ENCODE measurements at regions not wholly inside any gene's neighbourhood (a gene's known extent, or its start where the extent isn't known, plus 50 kb on each side); places are given as distances from the start of the nearest gene placed in this dataset.
"Not testable (repeated sequence)": the region's sequence is repeated elsewhere in the genome, so short reads cannot be mapped to it uniquely, and the experiment has no call there.

DNA sequence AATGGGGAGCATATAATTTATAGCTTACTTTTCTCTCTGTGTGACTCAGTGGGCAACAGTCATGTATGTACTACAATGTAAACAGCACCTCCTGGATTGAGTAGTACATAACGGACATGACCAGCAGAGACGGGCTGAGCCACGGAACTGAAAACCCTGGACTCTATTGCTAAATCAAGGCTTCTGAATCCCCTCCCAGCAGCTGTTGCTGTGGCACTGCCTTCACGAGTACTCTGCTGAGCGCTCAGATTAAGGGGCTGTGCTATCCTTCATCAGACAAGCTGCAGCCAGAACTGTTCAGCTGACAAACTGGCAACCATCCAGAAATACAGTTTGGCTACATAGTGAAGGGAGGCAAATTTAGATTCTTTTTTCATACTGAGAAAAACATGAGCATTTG is 131.3 kb upstream of the CCDC180 start:
- DNase-seq, result no peak

DNA sequence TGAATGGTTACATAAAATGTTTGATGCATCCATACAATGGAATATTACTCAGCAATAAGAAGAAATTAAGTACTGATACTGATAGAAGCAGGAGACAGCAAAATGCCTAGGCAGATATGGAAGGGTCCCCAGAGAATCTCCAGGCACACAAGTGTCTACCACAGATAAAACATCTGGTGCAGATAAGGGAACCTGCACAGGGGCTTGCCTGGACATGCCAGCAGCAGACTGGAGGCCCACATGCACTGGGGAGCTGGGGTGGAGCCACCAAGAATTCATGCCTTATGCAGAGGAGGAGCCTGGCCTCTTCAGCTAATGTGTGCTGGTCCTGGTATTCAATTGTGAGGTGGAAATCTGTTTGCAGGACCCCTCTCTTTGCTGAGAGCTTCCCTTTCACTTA is 129.2 kb upstream of the CTSV start:
- DNase-seq, result not testable (repeated sequence)

DNA sequence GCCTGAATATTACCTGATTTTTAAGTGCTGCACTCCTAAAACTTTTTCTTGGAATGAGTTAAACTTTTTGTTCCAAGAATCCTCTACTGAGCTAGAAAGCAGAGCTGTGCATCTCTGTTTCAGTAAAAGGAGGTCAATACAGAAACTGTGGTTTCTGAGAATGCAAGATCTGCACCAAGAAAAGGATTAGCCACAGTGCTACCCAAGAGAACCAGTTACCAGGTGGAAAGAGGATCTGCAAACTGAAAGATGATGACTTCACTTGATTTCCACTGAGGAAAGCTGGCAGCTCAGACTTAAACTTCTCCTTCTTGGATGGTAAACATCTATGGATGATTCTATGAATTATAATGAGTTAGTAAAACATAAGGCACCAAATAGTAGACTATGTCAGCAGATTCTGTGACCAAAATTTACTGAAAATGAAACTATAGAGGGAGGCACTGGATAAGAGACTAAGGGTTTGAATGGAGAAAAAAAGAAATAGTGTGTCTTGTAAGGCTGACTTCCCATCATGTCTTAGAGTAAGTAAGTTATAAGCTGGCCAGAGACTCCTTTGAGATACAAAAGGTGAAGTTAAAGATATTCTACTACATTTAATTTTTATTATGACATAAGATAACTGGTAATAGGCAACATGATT is 127.7 kb upstream of the CTSV start:
- DNase-seq, result not testable (repeated sequence)

- DNase-seq, result no peak
Observed at GRCh38 chr9:97160255-97160654, 121.3 kb upstream of the CTSV start.

GRCh38 chr9:97158722-97159121 is 119.8 kb upstream of the CTSV start:
- DNase-seq, result not testable (repeated sequence)

DNA sequence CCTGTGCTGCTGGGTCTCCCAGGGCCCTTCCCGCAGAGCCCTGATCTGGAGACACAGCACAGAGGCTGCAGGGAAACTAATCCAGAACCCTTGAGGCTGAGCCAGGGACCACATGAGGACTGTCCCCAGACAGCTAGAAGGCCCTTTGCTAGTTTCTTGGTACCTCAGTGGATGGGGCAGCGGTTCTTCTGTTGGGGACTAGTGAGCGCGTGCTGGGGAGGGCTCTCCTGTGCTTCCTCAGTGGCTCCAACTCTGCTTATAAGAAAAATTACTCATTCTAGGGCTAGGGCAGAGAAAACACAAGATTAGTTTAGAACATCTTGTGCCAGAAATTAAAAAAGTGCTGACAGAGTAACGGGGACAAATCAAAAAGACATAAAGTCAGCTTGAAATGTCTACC is 116.5 kb upstream of the CTSV start:
- not testable (repeated sequence) for DNase-seq

DNA sequence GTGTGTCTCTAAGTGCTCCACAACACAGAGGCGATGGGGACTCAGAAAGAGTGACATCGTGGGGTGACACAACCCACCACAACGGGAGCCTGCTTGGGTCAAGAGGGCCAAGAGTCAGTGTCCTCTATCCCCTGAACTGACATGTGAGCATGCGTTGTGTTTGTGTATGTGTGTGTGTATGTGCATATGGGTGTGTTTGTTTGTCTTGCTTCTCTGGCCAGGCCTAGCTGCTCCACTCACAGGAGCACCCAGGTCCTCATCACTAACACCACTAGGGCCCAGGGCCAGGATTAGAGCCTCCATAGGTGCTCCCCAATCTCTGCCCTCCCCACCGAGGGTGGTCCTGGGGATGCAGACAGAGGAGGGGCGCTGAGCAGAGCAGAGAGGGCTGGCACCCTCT is 115.0 kb upstream of the CTSV start:
- DNase-seq, result no peak

GRCh38 chr9:97153160-97153559 is 114.2 kb upstream of the CTSV start:
- not testable (repeated sequence) for DNase-seq

- DNase-seq, result not testable (repeated sequence)
Observed at GRCh38 chr9:97150471-97150870, 111.5 kb upstream of the CTSV start.

DNA sequence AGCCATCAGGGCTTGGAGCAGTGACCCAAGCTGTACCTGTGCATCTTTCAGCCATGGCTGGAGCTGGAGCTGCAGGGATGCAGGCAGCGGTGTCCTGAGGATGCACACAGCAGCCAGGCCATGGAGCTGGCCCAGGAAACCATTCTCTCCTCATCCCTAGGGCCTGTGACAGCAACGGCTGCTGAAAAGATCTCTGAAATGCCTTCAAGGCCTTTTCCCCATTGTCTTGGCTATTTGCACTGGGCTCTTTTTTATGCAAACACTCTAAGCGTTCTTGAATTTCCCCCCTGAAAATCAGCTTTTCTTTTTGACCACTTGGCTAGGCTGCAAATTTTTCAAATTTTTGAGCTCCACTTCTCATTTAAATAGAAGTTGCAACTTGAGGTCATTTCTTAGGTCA is 109.5 kb upstream of the CTSV start:
- DNase-seq, result not testable (repeated sequence)

DNA sequence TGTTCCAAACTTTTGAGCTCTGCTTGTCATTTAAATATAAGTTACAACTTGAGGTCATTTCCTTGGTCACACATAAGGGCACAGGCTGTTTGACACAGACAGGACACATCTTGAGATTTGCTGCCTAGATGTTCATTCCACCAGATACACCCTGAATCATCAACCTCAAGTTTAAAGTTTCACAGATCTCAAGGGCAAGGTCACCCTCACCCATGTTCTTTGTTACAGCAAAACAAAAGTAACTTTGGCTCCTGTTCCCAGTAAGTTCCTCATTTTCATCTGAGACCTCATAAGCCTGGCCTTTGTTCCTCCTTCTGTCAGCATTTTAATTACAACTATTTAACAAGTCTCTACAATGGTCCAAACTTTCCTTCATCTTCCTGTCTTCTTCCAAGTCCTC is 106.7 kb upstream of the CTSV start:
- not testable (repeated sequence) for DNase-seq

DNA sequence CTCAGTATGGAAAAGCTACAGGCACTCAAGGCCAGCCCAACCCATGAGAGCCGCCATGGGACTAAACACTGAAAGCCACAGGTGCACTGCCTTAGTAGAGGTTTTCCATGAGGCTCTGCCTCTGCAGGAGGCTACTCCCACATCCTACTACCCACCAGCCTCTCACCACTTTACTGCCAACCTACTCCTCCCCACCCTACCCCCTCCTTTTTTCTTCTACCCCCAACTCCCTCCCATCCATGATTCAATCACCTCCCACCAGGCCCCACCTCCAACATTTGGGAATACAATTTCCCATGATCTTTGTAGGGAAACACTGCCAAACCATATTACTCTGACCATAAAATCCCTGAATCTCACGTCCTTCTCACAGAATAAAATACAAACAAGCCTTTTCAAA is 101.6 kb upstream of the CTSV start:
- no peak for DNase-seq

DNA sequence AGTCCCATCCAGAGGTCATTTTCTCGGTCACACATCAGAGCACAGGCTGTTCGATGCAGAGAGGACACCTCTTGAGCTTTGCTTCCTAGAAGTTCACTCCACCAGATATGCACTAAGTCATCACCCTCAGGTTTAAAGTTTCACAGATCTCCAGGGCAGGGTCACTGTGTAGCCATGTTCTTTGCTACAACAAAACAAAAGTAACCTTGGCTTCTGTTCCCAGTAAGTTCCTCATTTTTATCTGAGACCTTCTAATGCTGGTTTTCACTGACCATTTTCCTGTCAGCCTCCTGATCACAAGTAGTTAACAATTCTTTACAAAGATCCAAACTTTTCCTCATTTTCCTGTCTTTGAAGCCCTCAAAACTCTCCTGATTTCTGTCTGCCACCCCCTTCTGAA is 97.5 kb upstream of the CTSV start:
- no peak for DNase-seq

DNA sequence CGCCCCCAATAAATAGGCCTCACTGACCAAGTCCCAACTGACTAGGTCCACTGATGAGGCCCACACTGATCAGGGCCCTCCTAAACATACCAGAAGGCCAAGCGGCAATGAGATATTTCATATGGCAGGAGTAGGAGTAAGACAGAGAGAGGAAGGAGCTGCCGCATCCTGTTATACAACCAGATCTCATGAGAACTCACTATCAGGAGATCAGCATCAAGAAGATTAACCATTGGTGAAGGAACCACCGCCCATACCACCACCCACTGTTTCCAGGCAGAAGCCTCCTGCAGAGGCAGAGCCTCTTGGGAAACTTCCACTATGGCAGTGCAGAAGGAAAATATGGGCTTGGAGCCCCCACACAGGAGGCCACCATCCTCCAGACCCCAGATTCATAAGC is 95.0 kb upstream of the CTSV start:
- not testable (repeated sequence) for DNase-seq

GRCh38 chr9:97132865-97133264 is 93.9 kb upstream of the CTSV start:
- DNase-seq, result no peak

GRCh38 chr9:97130864-97131263 is 91.9 kb upstream of the CTSV start:
- not testable (repeated sequence) for DNase-seq

GRCh38 chr9:97130387-97130786 is 91.4 kb upstream of the CTSV start:
- DNase-seq, result not testable (repeated sequence)

DNA sequence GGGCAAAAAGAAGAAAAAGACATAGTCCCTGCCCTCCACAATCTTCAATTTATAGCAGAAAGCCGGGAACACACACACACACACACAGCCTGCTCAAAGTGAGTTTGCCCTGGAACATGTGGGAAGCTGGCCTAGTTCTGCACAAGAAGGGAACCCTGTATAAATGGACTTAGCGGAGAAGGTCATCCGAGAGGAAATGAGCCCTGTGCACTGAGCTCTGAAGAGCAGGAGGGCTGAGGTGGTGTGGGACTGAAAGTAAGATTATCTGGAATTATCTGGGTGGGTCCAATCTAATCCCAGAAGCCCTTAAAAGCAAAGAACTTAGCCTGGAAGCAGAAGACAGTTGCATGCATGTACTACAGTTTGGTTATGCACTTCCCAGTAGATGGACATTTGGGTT is 90.0 kb upstream of the CTSV start:
- DNase-seq, result no peak

GRCh38 chr9:97124256-97124655 is 85.3 kb upstream of the CTSV start:
- DNase-seq, result no peak

DNA sequence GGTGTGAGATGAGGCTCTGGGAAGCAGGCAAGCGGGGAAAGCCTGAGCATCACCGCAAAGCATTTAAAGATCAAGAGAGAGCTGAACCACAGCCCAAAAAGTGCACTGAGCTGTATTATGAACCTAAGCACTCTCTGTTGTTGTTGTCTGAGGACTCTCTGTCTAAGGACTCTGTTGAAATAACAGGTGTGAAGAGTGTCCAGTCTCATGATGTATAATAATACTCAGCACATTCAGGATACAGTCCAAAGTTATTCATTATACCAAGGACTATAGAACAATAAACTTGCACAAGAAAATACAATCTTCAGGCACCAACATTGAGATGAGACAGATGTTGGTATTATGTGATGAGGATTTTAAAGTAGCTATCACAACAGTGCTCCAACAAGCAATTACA is 71.8 kb upstream of the CTSV start:
- DNase-seq, result no peak

- peak; percentile 48 for DNase-seq
Observed at GRCh38 chr9:97109194-97109811, 70.4 kb upstream of the CTSV start.

GRCh38 chr9:97105220-97105619 is 66.3 kb upstream of the CTSV start:
- DNase-seq, result not testable (repeated sequence)

- not testable (repeated sequence) for DNase-seq
Observed at GRCh38 chr9:97103613-97104383, 64.9 kb upstream of the CTSV start.

DNA sequence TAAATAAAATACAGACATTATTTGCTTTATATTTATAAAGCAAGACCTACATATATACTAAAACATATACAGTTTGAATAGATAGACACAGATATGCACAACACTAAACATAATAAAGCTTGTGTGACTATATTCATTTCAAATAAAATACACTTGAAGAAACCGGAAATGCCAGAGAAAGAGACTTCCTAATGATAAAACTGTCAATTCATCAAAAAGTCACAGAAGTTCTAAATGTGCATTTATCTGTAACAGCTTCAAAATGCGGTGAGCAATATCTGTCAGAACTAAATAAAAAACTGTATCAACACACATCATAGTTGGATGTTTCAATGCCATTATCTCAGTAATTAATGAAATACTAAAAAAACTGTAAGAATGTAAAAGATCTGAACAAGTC is 60.6 kb upstream of the CTSV start:
- DNase-seq, result not testable (repeated sequence)

Data from stimulated activated CD4-positive, alpha-beta T cell treated with anti-CD3 and anti-CD28 coated beads, Interleukin-4, amount 100 ng/mL, for 24 hours (primary cell).